K562 (cell line): ENCODE measurements at regions not wholly inside any gene's neighbourhood (a gene's known extent, or its start where the extent isn't known, plus 50 kb on each side); places are given as distances from the start of the nearest gene placed in this dataset.
A peak's percentile ranks its signal among the peaks of the same experiment; 100 is the strongest.

ENCODE experiments used
- CTBP1 ChIP-seq: fragments of 450-650 bp; IDR thresholded peaks from 2 replicates; pipeline ENCODE4 v1.6.1; 2016; ENCODE audit warnings: borderline replicate concordance
- FIP1L1 ChIP-seq: fragments of 200-400 bp; formaldehyde crosslinking; IDR thresholded peaks from 2 replicates; pipeline ENCODE4 v1.6.1; 2018; ENCODE audit warnings: mild to moderate bottlenecking, low read depth, low read length; ENCODE audit not compliant: poor library complexity, severe bottlenecking
- HES1 ChIP-seq: fragments of 450-650 bp; IDR thresholded peaks from 2 replicates; pipeline ENCODE4 v1.6.1; 2016; ENCODE audit warnings: low read depth, mild to moderate bottlenecking, moderate library complexity
- HNRNPLL ChIP-seq: fragments of 200-400 bp; formaldehyde crosslinking; IDR thresholded peaks from 2 replicates; pipeline ENCODE4 v1.6.1; 2017; ENCODE audit warnings: low read length, low read depth, mild to moderate bottlenecking; ENCODE audit not compliant: poor library complexity, severe bottlenecking
- JUN ChIP-seq, 2 experiments: sonication (generic) in 1 of 2; formaldehyde crosslinking in 1 of 2; IDR thresholded peaks; 2 replicates each; pipeline versions ENCODE4 v1.6.1 to v1.8.0; 2012 to 2022; ENCODE audit warnings: borderline replicate concordance in 2 of 2, mild to moderate bottlenecking in 2 of 2, improper control_type of control experiment in 1 of 2, low read depth in 1 of 2, low read length in 1 of 2, missing genetic modification reagents in 1 of 2
- MGA ChIP-seq: fragments of 450-650 bp; IDR thresholded peaks from 2 replicates; pipeline ENCODE4 v1.6.1; 2016; ENCODE audit warnings: mild to moderate bottlenecking, moderate library complexity
- PKNOX1 ChIP-seq: fragments of 450-650 bp; IDR thresholded peaks from 2 replicates; pipeline ENCODE4 v1.6.1; 2016
- ZC3H4 ChIP-seq: sonication (generic); formaldehyde crosslinking; IDR thresholded peaks from 2 replicates; pipeline ENCODE4 v1.9.0; 2021; ENCODE audit warnings: missing genetic modification reagents, borderline replicate concordance
- ZNF217 ChIP-seq: sonication (generic); formaldehyde crosslinking; IDR thresholded peaks from 2 replicates; pipeline ENCODE4 v1.8.0; 2022; ENCODE audit warnings: mild to moderate bottlenecking, missing genetic modification reagents
- ZNF282 ChIP-seq: sonication (generic); formaldehyde crosslinking; IDR thresholded peaks from 2 replicates; pipeline ENCODE4 v1.8.1; 2023; ENCODE audit warnings: missing genetic modification reagents
- TF ChIP-seq, protein P1 (sequence below): fragments of 250-450 bp; sonication (Bioruptor Pico); IDR thresholded peaks from 2 replicates; pipeline ENCODE4 v1.8.0; 2022; ENCODE audit warnings: inconsistent platforms, mild to moderate bottlenecking, moderate library complexity, borderline replicate concordance

- no peak for TF ChIP-seq MGA
- no peak for TF ChIP-seq JUN (IDR thresholded peaks at IDR 0.05; ENCODE audit: borderline replicate concordance, low read depth, low read length)
- TF ChIP-seq JUN (CRISPR knock-in tag; IDR thresholded peaks at IDR 0.05; ENCODE audit: borderline replicate concordance) = no peak; the same call in 1 of the 2 replicates
- peak; percentile 44; the same call in 1 of the 2 replicates for TF ChIP-seq CTBP1
- TF ChIP-seq PKNOX1 = no peak
- TF ChIP-seq HES1 = no peak
- peak; percentile 100 for TF ChIP-seq ZC3H4 (CRISPR knock-in tag)
- no peak for TF ChIP-seq ZNF282 (CRISPR knock-in tag)
- TF ChIP-seq, protein P1, sequence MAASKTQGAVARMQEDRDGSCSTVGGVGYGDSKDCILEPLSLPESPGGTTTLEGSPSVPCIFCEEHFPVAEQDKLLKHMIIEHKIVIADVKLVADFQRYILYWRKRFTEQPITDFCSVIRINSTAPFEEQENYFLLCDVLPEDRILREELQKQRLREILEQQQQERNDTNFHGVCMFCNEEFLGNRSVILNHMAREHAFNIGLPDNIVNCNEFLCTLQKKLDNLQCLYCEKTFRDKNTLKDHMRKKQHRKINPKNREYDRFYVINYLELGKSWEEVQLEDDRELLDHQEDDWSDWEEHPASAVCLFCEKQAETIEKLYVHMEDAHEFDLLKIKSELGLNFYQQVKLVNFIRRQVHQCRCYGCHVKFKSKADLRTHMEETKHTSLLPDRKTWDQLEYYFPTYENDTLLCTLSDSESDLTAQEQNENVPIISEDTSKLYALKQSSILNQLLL (CRISPR knock-in tag) = no peak
- TF ChIP-seq HNRNPLL = peak; percentile 27
- TF ChIP-seq FIP1L1 = peak; percentile 100
- TF ChIP-seq ZNF217 (CRISPR knock-in tag) = peak; percentile 92; the same call in 1 of the 2 replicates
These were observed 113.9 kb upstream of the PRSS16 start (continued) for GRCh38 chr6:27133281-27134227.
